HG02885 (cell line): ENCODE measurements at regions not wholly inside any gene's neighbourhood (a gene's known extent, or its start where the extent isn't known, plus 50 kb on each side); places are given as distances from the start of the nearest gene placed in this dataset.
A peak's percentile ranks its signal among the peaks of the same experiment; 100 is the strongest.

Experiments
- ATAC-seq: cut with Tn5 transposase; IDR thresholded peaks from one replicate; pipeline ENCODE4 v1.9.1; 2021; ENCODE audit warnings: mild to moderate bottlenecking; ENCODE audit not compliant: unreplicated experiment, poor library complexity

DNA sequence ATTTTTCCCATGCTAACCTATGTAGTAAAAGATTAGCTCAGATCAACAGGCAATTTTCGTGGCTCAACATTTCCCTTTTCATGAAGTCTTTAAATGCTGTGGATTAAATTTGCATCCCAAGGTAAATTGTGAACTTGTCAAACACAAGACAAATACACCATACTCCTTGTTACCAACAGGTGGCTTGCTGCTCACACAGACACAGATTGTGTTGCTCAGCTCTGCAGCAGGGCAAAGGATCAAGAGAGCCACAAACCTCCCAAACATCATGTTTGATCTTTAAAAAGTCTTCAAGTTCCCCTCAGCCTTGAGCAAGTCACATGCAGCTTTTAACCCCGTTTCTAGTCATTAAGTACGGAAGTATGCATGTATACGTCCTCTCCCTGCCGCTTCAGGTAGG lies 119.6 kb upstream of the CNTNAP4 start:
- no peak for ATAC-seq

DNA sequence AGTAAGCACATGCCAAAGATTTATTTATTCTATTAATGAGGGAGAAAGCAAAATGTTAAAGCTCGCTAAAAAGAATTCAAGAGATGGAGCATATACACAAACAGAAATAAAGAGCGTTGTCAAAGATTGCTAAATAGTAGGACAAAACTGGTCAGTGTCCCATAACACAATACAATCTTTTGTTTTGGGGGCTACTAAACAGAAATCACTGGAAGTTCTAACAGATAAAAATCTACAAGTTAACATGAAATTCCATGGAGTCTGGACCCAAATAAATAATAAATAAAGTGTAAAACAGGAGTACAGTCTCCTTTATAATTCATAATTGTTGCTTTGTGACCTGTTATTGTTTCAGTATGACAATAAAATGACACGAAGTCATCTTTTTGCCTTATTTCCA lies 115.2 kb upstream of the CNTNAP4 start:
- ATAC-seq, result no peak

DNA sequence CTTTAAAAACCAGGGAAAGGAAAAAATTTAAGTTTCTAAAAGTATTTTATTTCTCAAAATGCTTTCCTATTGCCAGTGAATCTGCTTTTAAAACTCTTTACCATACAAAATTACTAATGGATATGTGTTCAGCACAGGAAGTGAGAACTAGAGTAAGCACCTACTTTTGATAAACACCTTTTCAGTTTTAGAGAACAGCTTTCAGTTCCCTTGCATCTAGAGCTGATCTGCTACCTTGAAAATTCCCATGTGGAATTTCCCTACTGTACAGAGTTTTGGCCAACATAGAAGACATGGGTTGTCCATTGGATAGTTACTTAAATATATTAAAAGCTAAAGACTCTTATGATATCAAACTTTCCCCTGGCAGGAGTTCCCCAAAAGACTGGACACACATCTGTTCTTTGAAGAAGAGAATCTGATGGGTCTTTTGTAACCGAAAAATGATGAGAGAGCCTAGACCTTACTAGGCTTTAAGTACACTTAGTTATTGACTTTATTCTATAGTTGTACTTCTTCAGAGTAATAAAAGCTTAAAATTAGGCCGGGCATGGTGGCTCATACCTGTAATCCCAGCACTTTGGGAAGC lies 112.1 kb upstream of the CNTNAP4 start:
- no peak for ATAC-seq

DNA sequence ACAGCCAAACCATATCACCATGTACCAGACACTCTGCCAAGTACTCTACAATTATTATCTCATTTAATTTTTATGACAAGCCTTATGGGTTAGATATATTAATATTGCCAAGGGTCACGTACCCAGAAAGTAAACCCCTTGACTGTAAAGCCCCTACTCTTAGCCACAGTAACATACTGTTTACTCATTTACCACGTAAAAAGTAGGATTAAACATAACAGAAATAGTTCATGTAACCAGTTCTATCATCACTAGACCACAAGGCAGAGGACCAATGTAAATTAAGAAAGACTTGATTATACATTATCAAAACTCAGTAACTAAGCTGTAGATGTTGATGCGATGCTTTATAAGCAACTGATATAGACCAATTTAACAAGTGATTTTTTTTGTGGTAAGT lies 101.5 kb upstream of the CNTNAP4 start:
- no peak for ATAC-seq

DNA sequence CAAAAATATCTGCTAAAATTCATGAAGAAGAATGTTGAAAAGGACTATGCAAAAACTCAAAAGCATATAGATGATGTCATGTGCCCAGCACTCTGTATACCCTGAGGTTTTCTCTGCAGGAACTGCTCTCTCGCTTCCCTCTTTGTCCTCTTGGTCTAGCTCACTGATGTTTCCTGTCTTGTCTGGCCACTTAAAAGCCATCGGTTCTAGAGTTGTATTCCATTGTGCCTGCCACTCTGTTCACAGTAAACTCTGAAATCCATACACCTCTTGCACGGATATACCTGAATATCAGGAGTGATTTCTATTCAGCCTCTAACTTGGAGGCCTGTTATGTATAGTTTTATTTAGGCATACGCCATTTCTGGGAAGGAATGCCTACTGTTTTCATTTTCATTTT lies 101.0 kb upstream of the CNTNAP4 start:
- ATAC-seq, result peak; percentile 56

DNA sequence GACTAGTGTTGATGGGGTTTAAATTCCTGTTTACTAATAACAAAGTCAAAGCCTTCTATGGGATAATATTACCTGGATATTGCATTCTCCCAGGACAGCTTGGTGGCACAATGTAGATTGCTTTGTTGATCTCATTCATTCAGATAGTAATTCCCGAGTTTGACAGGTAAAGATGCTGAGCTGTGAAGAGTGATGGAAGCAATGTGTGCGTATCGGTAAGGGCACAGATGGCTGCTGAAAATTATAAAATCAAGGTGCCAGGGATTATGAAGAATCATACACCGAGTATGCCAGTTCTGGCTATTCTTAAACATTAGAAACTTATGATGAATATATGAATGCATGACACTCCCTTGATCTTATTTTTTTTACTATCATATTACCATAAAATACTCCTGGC lies 100.6 kb upstream of the CNTNAP4 start:
- no peak for ATAC-seq

DNA sequence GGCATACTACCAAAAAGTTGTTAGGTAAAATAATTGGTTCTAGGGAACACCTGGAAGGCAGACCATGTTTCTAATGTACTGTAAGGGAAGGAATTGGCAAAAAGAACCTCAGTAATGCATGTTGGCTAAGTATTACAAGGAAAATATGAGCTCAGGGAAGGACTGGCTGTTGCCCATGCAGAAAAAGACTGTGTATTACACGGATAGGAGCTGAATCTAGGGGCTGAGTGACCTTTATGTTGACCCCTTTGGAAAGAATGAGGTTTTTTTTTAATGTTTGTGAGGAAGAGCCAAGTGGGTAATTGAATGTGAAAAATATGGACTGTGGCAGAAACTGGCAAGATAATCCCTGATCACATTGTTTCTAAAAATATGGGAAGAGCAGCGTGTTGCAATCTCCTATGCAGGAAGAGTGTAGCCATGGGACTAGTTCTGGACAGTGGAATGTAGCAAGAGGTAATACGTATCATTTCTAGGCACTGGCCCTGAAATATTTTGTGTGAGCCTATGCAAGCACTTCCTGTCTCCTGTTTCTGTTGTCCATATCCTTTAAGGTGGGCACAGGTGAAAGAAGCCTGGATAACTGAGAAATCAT lies 95.1 kb upstream of the CNTNAP4 start:
- ATAC-seq, result no peak

DNA sequence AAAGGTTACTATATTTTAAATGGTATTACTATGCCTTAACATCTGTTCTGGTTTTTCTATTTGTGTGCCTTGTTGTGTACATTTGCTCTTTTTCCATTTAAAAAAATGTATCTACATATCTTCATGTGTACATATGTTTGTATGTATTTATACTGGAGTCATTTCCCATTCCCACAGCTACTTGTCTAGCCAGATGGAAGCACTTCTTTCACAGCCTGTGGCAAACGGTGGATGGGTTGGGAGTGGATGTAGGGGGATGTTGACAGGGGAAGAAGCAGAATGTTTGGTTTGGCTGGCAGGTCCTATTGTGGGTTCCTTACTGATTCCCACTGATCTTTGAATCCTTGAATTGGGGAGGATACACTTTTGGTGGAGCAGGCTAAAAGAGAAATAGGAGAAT lies 93.6 kb upstream of the CNTNAP4 start:
- no peak for ATAC-seq

DNA sequence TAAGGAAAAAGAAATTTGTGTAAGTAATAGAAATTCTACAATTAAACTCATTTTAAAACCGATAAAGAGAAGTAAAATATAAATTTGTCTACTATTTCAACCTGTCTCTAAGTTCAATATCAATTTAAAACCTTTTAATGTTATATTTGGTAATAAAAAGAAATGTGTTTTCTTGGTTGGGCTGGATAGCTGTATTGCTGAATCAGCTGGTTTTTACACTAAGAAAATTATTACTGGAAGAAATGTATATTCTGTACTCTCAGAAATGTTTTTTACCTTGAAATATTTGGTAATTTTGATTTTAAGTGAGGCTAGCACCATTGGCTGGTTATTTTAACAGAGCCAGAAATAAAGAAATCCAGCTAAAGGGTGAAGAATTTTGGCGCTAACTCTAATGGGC lies 87.1 kb upstream of the CNTNAP4 start:
- no peak for ATAC-seq

DNA sequence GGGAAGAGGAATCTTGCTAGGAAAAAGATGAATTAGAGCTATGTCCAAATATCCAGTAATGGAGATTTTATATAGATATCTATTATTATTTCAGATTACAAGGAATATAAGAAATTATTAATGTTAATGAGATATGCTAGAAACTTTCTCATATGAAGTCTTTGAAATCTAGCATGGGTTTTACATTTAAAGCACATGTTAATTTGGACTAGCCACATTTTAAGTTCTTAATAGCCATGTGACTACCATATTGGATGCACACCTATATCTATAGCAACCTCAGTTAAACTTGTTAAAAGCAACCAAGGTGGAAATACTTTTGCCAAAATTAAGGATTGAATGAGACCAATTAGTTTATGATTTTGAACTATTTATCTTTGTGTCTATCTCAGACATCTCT lies 86.7 kb upstream of the CNTNAP4 start:
- ATAC-seq, result no peak

DNA sequence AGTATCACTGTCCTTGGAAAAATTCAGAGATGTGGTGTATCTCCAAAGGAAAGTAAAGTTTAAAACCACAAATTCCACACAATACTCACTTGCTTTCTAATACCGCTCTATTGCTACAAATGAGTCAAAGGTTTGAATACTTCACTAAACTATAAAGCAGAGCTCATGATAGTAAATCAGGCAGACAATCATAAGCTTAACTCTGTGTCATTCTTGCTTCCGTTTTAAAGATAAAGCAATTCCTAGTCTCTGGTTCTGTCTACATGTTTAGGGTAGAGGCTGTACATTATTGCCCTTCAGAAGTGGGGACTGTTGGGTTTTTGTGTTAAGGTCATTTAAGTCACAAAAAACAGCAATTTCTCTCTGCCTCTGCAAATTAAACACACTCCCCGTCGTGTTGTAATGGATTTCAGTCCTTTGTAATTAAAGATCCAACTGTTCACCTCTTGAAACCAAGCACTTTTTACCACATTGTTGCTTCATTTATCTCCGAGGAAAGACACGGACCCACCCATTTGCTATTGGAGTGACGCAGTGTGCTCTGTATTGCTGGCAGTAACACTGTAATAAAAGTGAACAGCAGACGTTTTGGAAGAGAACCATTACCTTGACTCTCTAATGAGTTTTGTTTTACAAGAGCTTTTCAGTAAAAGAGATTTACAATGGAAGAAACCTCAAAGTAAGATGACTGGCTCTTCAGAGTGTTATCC lies 83.1 kb upstream of the CNTNAP4 start:
- no peak for ATAC-seq

DNA sequence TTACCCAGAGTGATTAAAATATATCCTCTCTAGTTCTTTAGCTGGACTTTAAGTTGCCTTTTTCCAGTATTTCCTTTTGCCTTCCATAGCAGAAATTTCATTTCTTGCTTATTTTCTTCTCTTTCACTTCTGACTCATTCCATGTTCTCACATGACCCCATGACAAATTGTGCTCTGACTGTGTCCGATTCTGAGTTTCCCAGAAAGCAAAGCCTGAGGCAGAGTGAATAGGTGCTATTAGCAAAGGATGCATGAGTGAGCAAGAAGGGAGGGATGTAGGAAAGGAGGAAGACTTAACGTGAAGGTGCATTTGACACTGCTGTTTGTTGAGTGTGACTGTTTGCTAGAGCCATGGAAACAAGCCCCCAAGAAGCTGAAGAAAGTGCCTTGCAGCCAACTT lies 82.6 kb upstream of the CNTNAP4 start:
- ATAC-seq, result no peak

DNA sequence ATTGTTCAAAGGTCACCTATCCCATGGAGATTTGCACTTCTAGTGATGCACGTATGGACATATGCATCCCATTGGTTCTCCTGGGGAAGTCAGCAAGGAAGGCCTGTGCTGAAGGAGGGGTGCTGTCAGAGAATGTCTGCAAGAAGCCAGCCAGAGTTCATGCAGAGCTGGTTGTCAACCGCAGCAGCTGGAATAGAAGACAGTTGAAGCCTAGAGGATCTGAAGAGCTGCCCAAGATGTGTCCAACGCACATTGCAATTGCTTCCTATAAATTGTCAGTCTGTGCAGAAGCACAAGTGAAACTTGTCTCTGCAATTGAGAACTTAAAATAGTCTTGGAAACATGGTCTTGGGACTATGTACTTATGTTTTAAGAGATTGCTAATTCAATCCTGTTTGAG lies 82.1 kb upstream of the CNTNAP4 start:
- ATAC-seq, result no peak

DNA sequence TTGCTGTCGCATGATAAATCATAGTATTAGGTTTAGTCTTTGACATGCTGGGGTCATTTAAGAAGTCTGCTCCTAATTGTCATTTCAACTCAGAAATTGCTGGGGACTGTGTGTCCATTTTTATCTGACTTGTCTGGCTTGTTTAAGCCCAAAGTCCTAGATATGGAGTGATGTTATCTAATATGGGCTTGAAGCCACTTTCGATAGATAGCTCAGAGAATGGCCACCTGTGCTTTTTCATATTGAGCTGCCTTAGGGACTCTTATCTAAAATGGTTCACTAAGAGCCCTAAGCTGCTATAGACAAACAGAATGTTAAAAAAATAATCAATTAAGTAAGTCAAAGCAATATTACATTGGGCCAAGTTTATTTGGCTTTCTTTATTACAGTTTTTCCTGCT lies 81.6 kb upstream of the CNTNAP4 start:
- ATAC-seq, result no peak

DNA sequence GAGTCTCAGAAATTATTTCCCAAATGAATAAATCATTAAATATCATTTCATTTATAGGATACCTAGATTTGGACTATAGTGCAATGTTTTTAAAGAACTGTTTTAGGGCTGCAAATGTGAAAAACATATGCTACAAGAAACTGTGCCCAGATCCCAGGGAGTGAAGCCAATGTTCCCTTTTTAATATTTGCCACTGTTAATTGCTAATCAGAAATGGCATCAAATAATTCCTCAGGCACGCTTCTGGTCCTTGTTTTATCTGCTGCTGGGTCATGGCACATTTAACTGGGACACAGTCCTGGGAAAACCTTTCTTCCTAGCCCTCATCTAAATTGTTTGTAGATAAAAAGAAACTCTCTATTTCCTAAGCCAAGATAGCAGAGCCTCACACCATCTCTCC lies 79.3 kb upstream of the CNTNAP4 start:
- no peak for ATAC-seq

DNA sequence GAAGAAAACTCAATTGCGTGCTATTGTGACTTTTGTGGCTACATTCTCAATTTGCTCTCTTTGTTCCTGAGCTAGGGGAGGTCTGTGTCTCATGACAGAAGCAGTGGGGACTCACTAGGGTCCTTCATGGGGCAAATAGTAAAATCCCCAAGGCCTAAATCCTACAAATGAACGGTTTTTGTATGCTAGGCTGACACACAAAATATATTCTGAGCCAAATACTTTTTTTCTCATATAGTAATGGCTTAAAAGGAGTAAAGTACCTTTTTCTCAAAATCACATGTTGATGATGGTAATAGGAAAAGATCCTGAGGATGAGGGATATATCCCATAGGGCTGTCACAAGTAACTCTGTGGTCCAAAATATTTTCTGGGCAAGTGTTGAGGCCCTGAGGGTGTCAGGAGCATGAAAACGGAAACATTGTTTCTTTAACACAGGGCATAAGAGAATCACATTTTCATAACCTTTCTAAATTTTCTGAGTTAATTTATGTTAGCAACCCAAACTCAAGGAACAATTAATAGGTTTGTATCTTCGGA lies 77.5 kb upstream of the CNTNAP4 start:
- ATAC-seq, result no peak

DNA sequence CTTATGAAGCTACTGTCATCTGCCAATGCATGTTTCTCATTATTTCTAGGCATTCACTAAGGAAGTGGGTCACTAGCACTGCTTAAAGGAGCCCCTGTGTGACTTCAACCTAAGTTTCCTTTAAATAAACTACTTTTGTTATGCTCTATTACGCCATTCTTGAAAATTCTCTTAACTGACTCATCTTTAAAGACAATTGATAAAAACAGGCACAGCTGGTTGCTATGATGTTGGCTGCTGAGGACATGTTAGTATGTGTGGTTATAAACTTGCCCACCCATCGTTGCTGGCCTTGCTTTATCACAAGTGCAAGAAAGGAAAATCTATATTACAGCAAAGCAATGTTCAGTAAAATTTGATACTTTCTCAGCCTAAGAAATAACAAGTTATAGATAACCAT lies 75.8 kb upstream of the CNTNAP4 start:
- no peak for ATAC-seq

DNA sequence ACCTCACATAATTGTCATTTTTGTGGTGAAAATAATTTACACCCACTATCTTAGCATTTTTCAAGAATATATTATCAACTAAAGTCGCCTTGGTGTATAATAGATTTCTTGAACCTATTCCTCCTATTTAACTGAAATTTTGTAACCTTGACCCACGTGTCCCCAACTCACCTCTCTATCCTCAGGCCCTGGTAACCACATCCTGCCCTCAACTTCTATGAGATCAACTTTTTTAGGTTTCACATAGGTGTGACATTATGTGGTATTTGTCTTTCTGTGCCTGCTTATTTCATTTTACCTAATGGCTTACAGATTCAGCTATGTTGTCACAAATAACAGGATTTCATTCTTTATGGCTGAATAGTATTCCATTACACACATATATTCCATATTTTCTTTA lies 73.0 kb upstream of the CNTNAP4 start:
- no peak for ATAC-seq

DNA sequence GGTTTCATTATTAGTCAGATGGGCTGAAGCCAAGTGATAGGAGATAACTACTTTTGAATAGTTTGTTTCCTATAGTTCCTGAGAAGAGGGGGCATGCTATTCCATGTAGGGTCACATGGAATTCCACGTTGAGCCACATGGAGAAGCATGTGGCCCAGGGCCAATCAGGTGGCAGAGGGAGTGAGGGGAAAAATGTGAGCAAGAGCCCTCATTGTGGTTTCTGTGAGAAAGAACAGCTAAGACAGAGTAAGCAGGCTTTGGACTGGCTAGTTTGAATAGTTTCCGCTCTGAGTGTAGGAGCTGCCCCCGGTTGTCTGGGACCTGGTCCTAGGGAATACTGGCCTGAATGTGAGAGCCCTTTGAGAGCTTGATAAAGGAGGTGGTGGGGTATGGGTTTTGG lies 69.9 kb upstream of the CNTNAP4 start:
- no peak for ATAC-seq

DNA sequence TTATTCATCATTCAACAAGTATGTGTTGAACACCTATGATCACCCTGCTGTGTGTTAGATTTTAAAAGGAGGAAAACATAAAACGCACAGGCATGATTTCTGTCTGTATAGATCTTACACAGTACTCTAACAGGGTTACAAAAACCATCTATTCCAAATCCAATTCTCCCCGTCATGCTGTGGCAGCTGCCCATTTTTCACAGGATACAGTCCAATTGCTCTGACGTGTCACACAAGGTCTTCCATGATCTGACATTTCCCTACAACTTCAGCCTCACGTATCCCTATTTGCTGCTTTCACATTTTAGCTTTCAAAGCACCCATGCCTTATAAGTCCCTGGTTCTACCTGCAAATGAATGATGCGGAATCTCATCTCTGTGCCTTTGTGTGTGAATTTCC lies 67.0 kb upstream of the CNTNAP4 start:
- ATAC-seq, result no peak

DNA sequence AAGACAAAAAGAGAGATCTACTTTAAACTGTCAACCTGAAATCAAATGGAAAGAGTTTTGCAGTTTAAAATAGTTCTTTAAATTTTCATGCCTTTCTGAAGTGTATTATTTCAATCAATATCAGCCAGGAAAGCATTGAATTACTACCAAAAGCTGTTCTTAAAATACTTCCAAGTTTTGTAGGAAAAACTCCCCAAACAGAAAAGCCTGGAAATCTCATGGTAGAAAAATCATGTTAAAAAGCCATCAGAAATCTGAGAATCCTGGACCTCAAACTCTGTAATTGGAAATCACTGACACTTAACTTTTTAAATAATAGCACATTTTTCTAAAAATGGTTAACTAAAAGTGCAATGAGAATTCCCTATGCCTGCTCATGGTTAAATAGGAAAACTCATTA lies 63.3 kb upstream of the CNTNAP4 start:
- ATAC-seq, result no peak

DNA sequence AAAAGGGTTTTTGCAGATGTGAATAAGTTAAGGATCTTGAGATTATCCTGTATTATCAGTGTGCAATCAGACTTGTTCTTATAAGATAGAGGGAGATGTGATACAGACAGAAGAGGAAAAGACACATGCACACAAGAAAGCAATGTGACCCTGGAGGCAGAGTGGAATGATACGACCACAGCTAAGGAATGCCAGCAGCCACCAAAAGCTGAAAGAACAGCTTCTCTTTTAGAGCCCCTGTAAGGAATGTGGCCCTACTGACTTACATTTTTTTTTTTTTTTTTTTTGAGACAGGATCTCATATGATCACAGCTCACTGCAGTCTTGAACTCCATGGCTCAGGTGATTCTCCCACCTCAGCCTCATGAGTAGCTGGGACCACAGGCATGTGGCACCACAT lies 62.3 kb upstream of the CNTNAP4 start:
- ATAC-seq, result no peak
